Cardiac septum (tissue), 1 donor: ENCODE measurements at regions not wholly inside any gene's neighbourhood (a gene's known extent, or its start where the extent isn't known, plus 50 kb on each side); places are given as distances from the start of the nearest gene placed in this dataset.

Source experiments
- DNase-seq: peaks from one replicate; pipeline ENCODE4 v3.0.0-alpha.2; 2020; ENCODE audit warnings: low spot score
- intact Hi-C: fragments of 100-400 bp; cut with DNase I; formaldehyde crosslinking; loops from one replicate; pipeline ENCODE4 v1.14.0; 2022
- donor health status: DM: no; HTN: no; CAD: no.

GRCh38 chr4:166538491-166539005, 665.5 kb downstream of the TLL1 start:
- no peak for DNase-seq
- intact Hi-C loops = no loop called here

- intact Hi-C loops = no loop called here
- no peak for DNase-seq
Measured at GRCh38 chr4:166546009-166546408, 673.0 kb downstream of the TLL1 start.

GRCh38 chr4:166577639-166578038, 656.7 kb downstream of the SPOCK3 start:
- intact Hi-C loops = no loop called here
- DNase-seq = no peak

- intact Hi-C loops = no loop called here
- no peak for DNase-seq
Measured at GRCh38 chr4:166585491-166585890, 648.8 kb downstream of the SPOCK3 start.

- intact Hi-C loops = no loop called here
- no peak for DNase-seq
Measured at GRCh38 chr4:166594326-166594946, 639.9 kb downstream of the SPOCK3 start.

GRCh38 chr4:166600264-166600663, 634.0 kb downstream of the SPOCK3 start:
- intact Hi-C loops = no loop called here
- DNase-seq = no peak

GRCh38 chr4:166602068-166602467, 632.2 kb downstream of the SPOCK3 start:
- no peak for DNase-seq
- intact Hi-C loops = no loop called here

- intact Hi-C loops = no loop called here
- DNase-seq = no peak
Measured at GRCh38 chr4:166622425-166622977, 611.8 kb downstream of the SPOCK3 start.

GRCh38 chr4:166625018-166625637, 609.2 kb downstream of the SPOCK3 start:
- intact Hi-C loops = no loop called here
- DNase-seq = no peak

GRCh38 chr4:166628454-166628853, 605.8 kb downstream of the SPOCK3 start:
- DNase-seq = no peak
- intact Hi-C loops = no loop called here

GRCh38 chr4:166635367-166635766, 598.9 kb downstream of the SPOCK3 start:
- no peak for DNase-seq
- intact Hi-C loops = no loop called here

- intact Hi-C loops = no loop called here
- DNase-seq = no peak
Measured at GRCh38 chr4:166637816-166638215, 596.5 kb downstream of the SPOCK3 start.

- intact Hi-C loops = no loop called here
- no peak for DNase-seq
Measured at GRCh38 chr4:166655231-166655630, 579.1 kb downstream of the SPOCK3 start.

GRCh38 chr4:166655705-166656104, 578.6 kb downstream of the SPOCK3 start:
- intact Hi-C loops = no loop called here

GRCh38 chr4:166657261-166657660, 577.0 kb downstream of the SPOCK3 start:
- no peak for DNase-seq
- intact Hi-C loops = no loop called here

More at GRCh38 chr4:166655705-166656104, 578.6 kb downstream of the SPOCK3 start:
- DNase-seq = no peak

- no peak for DNase-seq
- intact Hi-C loops = no loop called here
Measured at GRCh38 chr4:166658585-166658984, 575.7 kb downstream of the SPOCK3 start.

GRCh38 chr4:166662266-166662843, 571.9 kb downstream of the SPOCK3 start:
- DNase-seq = no peak
- intact Hi-C loops = no loop called here

- DNase-seq = no peak
- intact Hi-C loops = no loop called here
Measured at GRCh38 chr4:166670341-166670740, 564.0 kb downstream of the SPOCK3 start.

- no peak for DNase-seq
- intact Hi-C loops = no loop called here
Measured at GRCh38 chr4:166673911-166674310, 560.4 kb downstream of the SPOCK3 start.

- no peak for DNase-seq
- intact Hi-C loops = no loop called here
Measured at GRCh38 chr4:166675411-166675810, 558.9 kb downstream of the SPOCK3 start.

GRCh38 chr4:166680796-166681195, 553.5 kb downstream of the SPOCK3 start:
- no peak for DNase-seq
- intact Hi-C loops = no loop called here
